A549 (cell line): ENCODE measurements at regions not wholly inside any gene's neighbourhood (a gene's known extent, or its start where the extent isn't known, plus 50 kb on each side); places are given as distances from the start of the nearest gene placed in this dataset.

Experiments used
- ATAC-seq, 2 experiments: fragments of 200-7000 bp in 1 of 2; fragments of >200 bp in 1 of 2; cut with Nextera tagmentation in 1 of 2; cut with Tn5 transposase in 1 of 2; 3 replicates each; pipeline versions ENCODE4 v1.8.0 to v1.9.1; 2018 to 2020; ENCODE audit warnings: mild to moderate bottlenecking in 1 of 2, moderate library complexity in 1 of 2
- CTCF ChIA-PET: fragments of 300-600 bp; sonication (Branson Sonifier 250); formaldehyde crosslinking; extraction: SDS; loops from one replicate; lab custom pipeline; 2021; ENCODE audit warnings: antibody characterized with exemption, inconsistent platforms; lab: Yijun Ruan, JAX
- POLR2A ChIA-PET: fragments of 350-600 bp; formaldehyde crosslinking; extraction: SDS; loops from one replicate; lab custom pipeline; 2021; ENCODE audit warnings: antibody characterized with exemption, inconsistent platforms; lab: Yijun Ruan, JAX
- DNase-seq, 2 experiments: peaks; one replicate each; pipeline versions ENCODE4 v3.0.0 to v3.0.0-alpha.2; 2011 to 2016; ENCODE audit warnings: low read depth in 1 of 2, low spot score in 1 of 2
- FAIRE-seq: peaks from 2 replicates; lab custom pipeline; 2011; peaks lifted over from hg19 to GRCh38; lab: Jason Lieb, UNC
- H3K27ac ChIP-seq, 2 experiments: fragments of >200 bp; sonication (Bioruptor Twin); formaldehyde crosslinking; 3 replicates each; pipeline ENCODE4 v1.5.1; 2016 to 2017
- H3K4me1 ChIP-seq: fragments of >200 bp; sonication (Bioruptor Twin); formaldehyde crosslinking; 3 replicates; pipeline ENCODE4 v1.6.1; 2016
- H3K4me2 ChIP-seq: fragments of >200 bp; sonication (Bioruptor Twin); formaldehyde crosslinking; 3 replicates; pipeline ENCODE4 v1.6.1; 2016
- H3K4me3 ChIP-seq: fragments of >200 bp; sonication (Bioruptor Twin); formaldehyde crosslinking; 3 replicates; pipeline ENCODE4 v1.5.1; 2016
- H3K9me3 ChIP-seq: fragments of >200 bp; sonication (Bioruptor Twin); formaldehyde crosslinking; 3 replicates; pipeline ENCODE4 v1.6.1; 2016
- BCL3 ChIP-seq: fragments of >200 bp; sonication (Bioruptor Twin); formaldehyde crosslinking; IDR thresholded peaks from 3 replicates; pipeline ENCODE4 v1.6.1; 2016
- CBX2 ChIP-seq: fragments of 200-600 bp; sonication (generic); IDR thresholded peaks from 2 replicates; pipeline ENCODE4 v1.6.1; 2016; ENCODE audit warnings: low read depth, mild to moderate bottlenecking, borderline replicate concordance
- CBX8 ChIP-seq: fragments of 200-600 bp; sonication (generic); IDR thresholded peaks from 2 replicates; pipeline ENCODE4 v1.6.1; 2016
- CEBPB ChIP-seq, 2 experiments: fragments of >200 bp in 1 of 2; sonication (Bioruptor Twin) in 1 of 2; formaldehyde crosslinking in 1 of 2; IDR thresholded peaks; 2 replicates each; pipeline ENCODE4 v1.6.1; 2012 to 2016
- EP300 ChIP-seq, 2 experiments: fragments of >200 bp; sonication (Bioruptor Twin); formaldehyde crosslinking; IDR thresholded peaks; 2 replicates in 1 of 2; 3 replicates in 1 of 2; pipeline ENCODE4 v1.6.1; 2016 to 2017
- ESRRA ChIP-seq: fragments of 150-350 bp; IDR thresholded peaks from 2 replicates; pipeline ENCODE4 v1.6.1; 2014; ENCODE audit warnings: mild to moderate bottlenecking, low read length, borderline replicate concordance
- FOXS1 ChIP-seq: fragments of 250-450 bp; sonication (Bioruptor Pico); IDR thresholded peaks from 2 replicates; pipeline ENCODE4 v1.5.0; 2020; ENCODE audit warnings: mild to moderate bottlenecking, moderate library complexity
- GATA3 ChIP-seq: IDR thresholded peaks from 2 replicates; pipeline ENCODE4 v1.6.1; 2012; ENCODE audit warnings: borderline replicate concordance
- HDAC2 ChIP-seq: fragments of 200-600 bp; sonication (generic); IDR thresholded peaks from 2 replicates; pipeline ENCODE4 v1.6.1; 2016
- HES2 ChIP-seq: fragments of >200 bp; sonication (Bioruptor Twin); formaldehyde crosslinking; IDR thresholded peaks from 2 replicates; pipeline ENCODE4 v1.6.1; 2016
- HMGXB4 ChIP-seq: fragments of 250-450 bp; sonication (Bioruptor Pico); IDR thresholded peaks from 2 replicates; pipeline ENCODE4 v1.5.0; 2021; ENCODE audit warnings: mild to moderate bottlenecking, moderate library complexity, borderline replicate concordance
- HOXA7 ChIP-seq: fragments of 250-450 bp; sonication (Bioruptor Pico); IDR thresholded peaks from 2 replicates; pipeline ENCODE4 v1.5.0; 2020; ENCODE audit warnings: mild to moderate bottlenecking, moderate library complexity
- KDM5A ChIP-seq: fragments of 200-600 bp; sonication (generic); IDR thresholded peaks from 2 replicates; pipeline ENCODE4 v1.6.1; 2016; ENCODE audit warnings: antibody characterized with exemption, mild to moderate bottlenecking
- MAFK ChIP-seq: fragments of 450-650 bp; IDR thresholded peaks from 2 replicates; pipeline ENCODE4 v1.6.1; 2014; ENCODE audit not compliant: partially characterized antibody
- NFE2L2 ChIP-seq: fragments of 150-350 bp; conservative IDR thresholded peaks from 2 replicates; pipeline ENCODE4 v1.6.1; 2014; ENCODE audit warnings: low read length
- PBX3 ChIP-seq: IDR thresholded peaks from 2 replicates; pipeline ENCODE4 v1.6.1; 2012
- POLR2A ChIP-seq: IDR thresholded peaks from 2 replicates; pipeline ENCODE4 v1.6.1; 2012; ENCODE audit warnings: mild to moderate bottlenecking, low read length
- RAD21 ChIP-seq, 2 experiments: fragments of >200 bp in 1 of 2; sonication (Bioruptor Twin) in 1 of 2; formaldehyde crosslinking in 1 of 2; IDR thresholded peaks in 1 of 2; conservative IDR thresholded peaks in 1 of 2; 2 replicates in 1 of 2; 3 replicates in 1 of 2; pipeline ENCODE4 v1.6.1; 2012 to 2018; ENCODE audit warnings: inconsistent platforms in 1 of 2
- RCOR1 ChIP-seq: fragments of 150-350 bp; IDR thresholded peaks from 2 replicates; pipeline ENCODE4 v1.6.1; 2014; ENCODE audit warnings: antibody characterized with exemption, low read length, low read depth
- RFX5 ChIP-seq: fragments of 450-650 bp; IDR thresholded peaks from 2 replicates; pipeline ENCODE4 v1.7.1; 2014; ENCODE audit warnings: antibody characterized with exemption, mild to moderate bottlenecking, moderate library complexity
- TP53 ChIP-seq: fragments of 250-450 bp; sonication (Bioruptor Pico); IDR thresholded peaks from 2 replicates; pipeline ENCODE4 v1.5.0; 2021; ENCODE audit warnings: mild to moderate bottlenecking, moderate library complexity
- ZFP36 ChIP-seq: fragments of 450-650 bp; IDR thresholded peaks from 2 replicates; pipeline ENCODE4 v1.6.1; 2014; ENCODE audit warnings: borderline replicate concordance; ENCODE audit not compliant: partially characterized antibody
- ZNF302 ChIP-seq: fragments of 250-450 bp; sonication (Bioruptor Pico); IDR thresholded peaks from 2 replicates; pipeline ENCODE4 v1.9.0; 2021; ENCODE audit warnings: inconsistent platforms, mild to moderate bottlenecking, moderate library complexity
- WGBS: methylation state at CpG from one replicate; pipeline ENCODE4 v1.1.6; 2017; ENCODE audit errors: missing lambda C conversion rate; 5-methylcytosine and 5-hydroxymethylcytosine counted together

GRCh38 chr18:76046221-76046620, 448.8 kb downstream of the ZNF516 start (continued):
- TF ChIP-seq HMGXB4, result no peak
- no peak for TF ChIP-seq ZFP36
- no peak for TF ChIP-seq RCOR1
- TF ChIP-seq, all 56 proteins: peak for 0

GRCh38 chr18:76042511-76042910, 452.5 kb downstream of the ZNF516 start:
- H3K4me1 ChIP-seq, result no peaks in the 10 kb centered on the region
- POLR2A ChIA-PET, result no interaction called here
- no peak overlapping the region for H3K4me2 ChIP-seq
- no peak for FAIRE-seq
- 0% methylated on average over 1 of the region's 1 CpG for WGBS
- CTCF ChIA-PET, result no interaction called here
- no peaks in the 10 kb centered on the region for H3K9me3 ChIP-seq
- TF ChIP-seq HMGXB4 (no peak), CEBPB (IDR thresholded peaks at IDR 0.05) (no peak), MAFK (no peak), ESRRA (no peak), BCL3 (no peak), POLR2A (no peak), TP53 (no peak), CBX8 (no peak), EP300 (IDR thresholded peaks at IDR 0.05) (no peak), FOXS1 (CRISPR knock-in tag) (no peak), HDAC2 (no peak), PBX3 (no peak), ZFP36 (no peak), CBX2 (no peak), RFX5 (no peak), RAD21 (conservative IDR thresholded peaks at IDR 0.05 in 1 of 2, IDR thresholded peaks at IDR 0.05 in 1 of 2) (no peak), HOXA7 (CRISPR knock-in tag) (no peak), ZNF302 (no peak)
- TF ChIP-seq, all 56 proteins: peak for 0
- ATAC-seq, result no peak
- DNase-seq, result no peak
- Histone ChIP-seq H3K4me3 (no peak overlapping the region), H3K27ac (no peak overlapping the region)

GRCh38 chr18:76018210-76018609, 476.8 kb downstream of the ZNF516 start:
- Histone ChIP-seq H3K4me3 (no peak overlapping the region), H3K27ac (no peak overlapping the region), H3K9me3 (no peaks in the 10 kb centered on the region), H3K4me1 (no peaks in the 10 kb centered on the region), H3K4me2 (no peak overlapping the region)
- ChIA-PET CTCF (no interaction called here), POLR2A (no interaction called here)
- TF ChIP-seq MAFK, result peak; percentile 90
- no peak for TF ChIP-seq PBX3
- TF ChIP-seq GATA3, result no peak
- no peak for TF ChIP-seq KDM5A
- TF ChIP-seq HES2, result no peak
- no peak for TF ChIP-seq NFE2L2
- WGBS, result 0% methylated on average over 3 of the region's 3 CpGs
- DNase-seq (no peak), FAIRE-seq (no peak), ATAC-seq (no peak)
